ACC112 (cell line): ENCODE measurements at regions not wholly inside any gene's neighbourhood (a gene's known extent, or its start where the extent isn't known, plus 50 kb on each side); places are given as distances from the start of the nearest gene placed in this dataset.

Experiments used
- H2AFZ ChIP-seq: fragments of 200-600 bp; sonication (generic); one replicate; pipeline ENCODE4 v1.6.0; 2017; ENCODE audit warnings: antibody characterized with exemption, low read length; ENCODE audit not compliant: unreplicated experiment
- H3K27ac ChIP-seq: fragments of 200-600 bp; sonication (generic); 2 replicates; pipeline ENCODE4 v1.5.1; 2014; ENCODE audit warnings: low read depth, mild to moderate bottlenecking, antibody characterized with exemption, low read length, moderate library complexity
- H3K27me3 ChIP-seq: fragments of 200-600 bp; sonication (generic); 2 replicates; pipeline ENCODE4 v1.6.1; 2014; ENCODE audit warnings: mild to moderate bottlenecking, antibody characterized with exemption, low read length, moderate library complexity, mixed read lengths; ENCODE audit not compliant: insufficient read depth
- H3K36me3 ChIP-seq: fragments of 200-600 bp; sonication (generic); 2 replicates; pipeline ENCODE4 v1.6.1; 2016; ENCODE audit warnings: mild to moderate bottlenecking, antibody characterized with exemption, low read length, moderate library complexity, mixed read lengths; ENCODE audit not compliant: insufficient read depth
- H3K4me1 ChIP-seq: fragments of 200-600 bp; sonication (generic); one replicate; pipeline ENCODE4 v1.6.1; 2016; ENCODE audit warnings: low read length, mixed read lengths; ENCODE audit not compliant: insufficient read depth, unreplicated experiment, control insufficient read depth
- H3K4me3 ChIP-seq: fragments of 200-600 bp; sonication (generic); 2 replicates; pipeline ENCODE4 v1.5.1; 2014; ENCODE audit warnings: mild to moderate bottlenecking, low read depth, low read length
- H3K79me2 ChIP-seq: fragments of 200-600 bp; sonication (generic); one replicate; pipeline ENCODE4 v1.6.0; 2016; ENCODE audit warnings: low read length; ENCODE audit not compliant: control insufficient read depth, unreplicated experiment, insufficient read depth

GRCh38 chr3:23105048-23105447 lies 98.1 kb upstream of the UBE2E2 start:
- H3K27me3 ChIP-seq = no peaks in the 10 kb centered on the region
- no peak overlapping the region for H3K4me3 ChIP-seq
- no peaks in the 10 kb centered on the region for H3K79me2 ChIP-seq
- no peak overlapping the region for H3K27ac ChIP-seq
- H2AFZ ChIP-seq = no peak overlapping the region
- no peaks in the 10 kb centered on the region for H3K4me1 ChIP-seq
- no peaks in the 10 kb centered on the region for H3K36me3 ChIP-seq

DNA sequence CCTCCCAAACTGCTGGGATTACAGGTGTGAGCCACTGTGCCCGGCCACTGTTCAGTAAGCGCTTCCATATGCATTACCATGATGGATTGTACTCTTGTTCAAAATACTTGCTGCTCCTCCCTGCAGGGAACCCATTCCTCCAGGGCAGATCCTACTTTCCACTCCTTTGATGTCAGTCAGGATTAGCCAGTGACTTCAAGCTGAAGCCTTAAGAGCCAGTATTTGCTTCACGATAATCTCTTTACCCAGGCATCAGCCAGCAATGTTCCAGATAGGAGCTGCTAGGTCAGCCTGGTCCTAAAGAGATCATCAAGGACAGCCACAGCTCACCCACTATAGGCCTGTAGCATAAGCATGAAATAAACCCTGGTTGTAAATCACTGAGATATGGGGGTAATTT lies 96.5 kb upstream of the UBE2E2 start:
- Histone ChIP-seq H3K27me3 (no peaks in the 10 kb centered on the region), H3K36me3 (no peaks in the 10 kb centered on the region), H3K4me3 (no peak overlapping the region), H2AFZ (no peak overlapping the region), H3K79me2 (no peaks in the 10 kb centered on the region), H3K27ac (no peak overlapping the region), H3K4me1 (no peaks in the 10 kb centered on the region)

- Histone ChIP-seq H3K79me2 (no peaks in the 10 kb centered on the region), H3K4me1 (no peaks in the 10 kb centered on the region), H3K4me3 (no peak overlapping the region), H3K36me3 (no peaks in the 10 kb centered on the region), H3K27me3 (no peaks in the 10 kb centered on the region), H2AFZ (no peak overlapping the region), H3K27ac (no peak overlapping the region)
Measured at GRCh38 chr3:23107221-23107620, 95.9 kb upstream of the UBE2E2 start.

- no peak overlapping the region for H3K27ac ChIP-seq
- H3K79me2 ChIP-seq = no peaks in the 10 kb centered on the region
- no peak overlapping the region for H2AFZ ChIP-seq
- no peaks in the 10 kb centered on the region for H3K36me3 ChIP-seq
- H3K4me1 ChIP-seq = peaks cover 4% of the 10 kb centered on the region
- no peaks in the 10 kb centered on the region for H3K27me3 ChIP-seq
- no peak overlapping the region for H3K4me3 ChIP-seq
Measured at GRCh38 chr3:23108451-23109057, 94.6 kb upstream of the UBE2E2 start.

- Histone ChIP-seq H3K4me1 (peaks cover 11% of the 10 kb centered on the region), H3K27me3 (no peaks in the 10 kb centered on the region), H3K27ac (no peak overlapping the region), H3K4me3 (no peak overlapping the region), H3K79me2 (no peaks in the 10 kb centered on the region), H3K36me3 (no peaks in the 10 kb centered on the region), H2AFZ (no peak overlapping the region)
Measured at GRCh38 chr3:23111286-23111685, 91.8 kb upstream of the UBE2E2 start.

- Histone ChIP-seq H3K79me2 (no peaks in the 10 kb centered on the region), H3K4me1 (peaks cover 11% of the 10 kb centered on the region), H2AFZ (no peak overlapping the region), H3K27ac (no peak overlapping the region), H3K4me3 (no peak overlapping the region), H3K36me3 (no peaks in the 10 kb centered on the region), H3K27me3 (no peaks in the 10 kb centered on the region)
Measured at GRCh38 chr3:23111797-23112196, 91.3 kb upstream of the UBE2E2 start.

- Histone ChIP-seq H3K27me3 (no peaks in the 10 kb centered on the region), H2AFZ (no peak overlapping the region), H3K36me3 (no peaks in the 10 kb centered on the region), H3K4me1 (peaks cover 11% of the 10 kb centered on the region), H3K4me3 (no peak overlapping the region), H3K79me2 (no peaks in the 10 kb centered on the region), H3K27ac (no peak overlapping the region)
Measured at GRCh38 chr3:23112491-23112890, 90.6 kb upstream of the UBE2E2 start.

GRCh38 chr3:23113455-23114171 lies 89.5 kb upstream of the UBE2E2 start:
- Histone ChIP-seq H3K79me2 (no peaks in the 10 kb centered on the region), H3K4me3 (peak overlapping the region; percentile 31; the same call in 1 of the 2 replicates), H3K36me3 (no peaks in the 10 kb centered on the region), H3K27me3 (no peaks in the 10 kb centered on the region), H3K27ac (peak overlapping the region; percentile 22), H3K4me1 (peaks cover 11% of the 10 kb centered on the region), H2AFZ (no peak overlapping the region)

DNA sequence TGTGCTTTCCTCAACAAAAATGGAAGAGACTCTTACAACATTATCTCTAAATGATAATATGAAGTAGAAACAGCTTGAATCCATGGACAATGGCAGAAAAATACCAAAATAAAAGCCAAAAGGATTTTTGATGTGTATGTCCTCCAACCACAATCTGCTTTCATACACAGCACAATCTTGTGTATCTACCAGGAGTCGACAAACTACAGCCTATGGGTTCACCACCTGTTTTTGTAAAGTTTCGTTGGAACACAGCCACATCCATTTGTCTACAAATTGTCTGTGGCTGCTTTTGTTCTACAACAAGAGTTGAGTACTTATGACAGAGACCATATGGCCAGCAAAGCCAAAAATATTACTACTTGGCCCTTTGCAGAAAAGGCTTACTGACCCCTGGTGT lies 88.7 kb upstream of the UBE2E2 start:
- Histone ChIP-seq H2AFZ (no peak overlapping the region), H3K4me3 (no peak overlapping the region), H3K27me3 (no peaks in the 10 kb centered on the region), H3K79me2 (no peaks in the 10 kb centered on the region), H3K4me1 (peaks cover 11% of the 10 kb centered on the region), H3K36me3 (no peaks in the 10 kb centered on the region), H3K27ac (no peak overlapping the region)

DNA sequence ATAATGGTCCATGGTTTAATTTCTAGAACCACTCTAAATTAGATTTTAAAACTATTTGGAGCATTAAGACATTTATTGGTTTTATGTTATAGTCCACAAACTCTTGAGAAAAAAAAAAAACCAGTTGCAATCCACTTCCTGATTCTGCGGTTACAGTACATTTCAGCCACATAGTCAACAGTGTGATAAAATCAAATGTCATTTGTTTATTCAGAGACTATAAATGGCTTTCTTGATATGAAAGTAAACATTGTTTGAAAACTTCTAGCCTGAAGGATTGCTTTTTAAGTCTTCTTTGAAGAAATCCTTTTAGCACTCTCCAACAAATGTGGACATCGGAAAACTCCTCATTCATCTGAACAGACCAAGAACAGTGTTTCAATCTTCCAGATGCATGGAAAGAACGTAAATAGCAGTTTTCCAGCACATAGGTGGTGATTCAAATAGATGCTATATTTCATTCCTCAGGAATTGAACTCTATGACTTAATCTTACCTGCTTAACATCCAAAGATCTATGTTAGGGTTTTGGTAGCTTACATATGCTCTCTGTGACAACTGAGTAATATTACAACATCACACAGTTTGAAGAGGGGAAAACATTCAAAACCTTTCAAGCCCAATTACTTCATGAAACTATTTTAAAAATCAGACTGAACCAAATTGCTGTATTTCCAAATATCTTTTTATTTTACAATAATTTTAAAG lies 87.8 kb upstream of the UBE2E2 start:
- H2AFZ ChIP-seq = no peak overlapping the region
- peaks cover 11% of the 10 kb centered on the region for H3K4me1 ChIP-seq
- H3K27ac ChIP-seq = no peak overlapping the region
- H3K79me2 ChIP-seq = no peaks in the 10 kb centered on the region
- no peaks in the 10 kb centered on the region for H3K36me3 ChIP-seq
- no peaks in the 10 kb centered on the region for H3K27me3 ChIP-seq
- no peak overlapping the region for H3K4me3 ChIP-seq
